Neural cell (in vitro differentiated cells): ENCODE measurements at regions not wholly inside any gene's neighbourhood (a gene's known extent, or its start where the extent isn't known, plus 50 kb on each side); places are given as distances from the start of the nearest gene placed in this dataset.

Experiments
- H2AFZ ChIP-seq: fragments of 200-600, 300-800 bp; sonication (generic), shearing (Covaris generic); 2 replicates; pipeline ENCODE4 v1.6.0; 2014; ENCODE audit warnings: low read depth, mild to moderate bottlenecking, antibody characterized with exemption, low read length, moderate library complexity
- H3F3A ChIP-seq: fragments of 200-600 bp; shearing (Covaris generic); 2 replicates; pipeline ENCODE4 v1.6.1; 2016; ENCODE audit warnings: mild to moderate bottlenecking, moderate library complexity, mixed read lengths, antibody characterized with exemption, low read length; ENCODE audit not compliant: insufficient read depth, poor library complexity, severe bottlenecking
- H3K27ac ChIP-seq: fragments of 200-600, 300-800 bp; sonication (generic), shearing (Covaris generic); 2 replicates; pipeline ENCODE4 v1.5.1; 2014; ENCODE audit warnings: mild to moderate bottlenecking, low read length, moderate library complexity
- H3K27me3 ChIP-seq: fragments of 300-800, 200-600 bp; sonication (generic), shearing (Covaris generic); 2 replicates; pipeline ENCODE4 v1.6.0; 2014; ENCODE audit warnings: mild to moderate bottlenecking, low read depth, low read length, moderate library complexity; ENCODE audit not compliant: insufficient read depth
- H3K36me3 ChIP-seq: fragments of 300-800, 200-600 bp; sonication (generic), shearing (Covaris generic); 2 replicates; pipeline ENCODE4 v1.5.1; 2014; ENCODE audit warnings: mild to moderate bottlenecking, antibody characterized with exemption, low read length, moderate library complexity; ENCODE audit not compliant: insufficient read depth
- H3K4me2 ChIP-seq: fragments of 300-800, 200-600 bp; sonication (generic), shearing (Covaris generic); 2 replicates; pipeline ENCODE4 v1.6.0; 2014; ENCODE audit warnings: mild to moderate bottlenecking, low read length
- H3K4me3 ChIP-seq: fragments of 300-800, 200-600 bp; sonication (generic), shearing (Covaris generic); 2 replicates; pipeline ENCODE4 v1.5.1; 2014; ENCODE audit warnings: mild to moderate bottlenecking, low read length, moderate library complexity
- H3K79me2 ChIP-seq: fragments of 200-600 bp; shearing (Covaris generic); replicated peaks from 2 replicates; pipeline ENCODE4 v1.6.0; 2014; ENCODE audit warnings: mild to moderate bottlenecking, low read length, moderate library complexity; ENCODE audit not compliant: insufficient read depth
- H3K9ac ChIP-seq: fragments of 300-800, 200-600 bp; sonication (generic), shearing (Covaris generic); 2 replicates; pipeline ENCODE4 v1.6.1; 2016; ENCODE audit warnings: mild to moderate bottlenecking, low read length, mixed read lengths
- H3K9me2 ChIP-seq: fragments of 200-600 bp; shearing (Covaris generic); 2 replicates; pipeline ENCODE4 v1.6.1; 2016; ENCODE audit warnings: mild to moderate bottlenecking, low read length, mixed read lengths; ENCODE audit not compliant: insufficient read depth
- H3K9me3 ChIP-seq: fragments of 200-600, 300-800 bp; sonication (generic), shearing (Covaris generic); 2 replicates; pipeline ENCODE4 v1.6.1; 2016; ENCODE audit warnings: mild to moderate bottlenecking, mixed run types, low read length, moderate library complexity, mixed read lengths
- H4K20me1 ChIP-seq: fragments of 200-600 bp; shearing (Covaris generic); 2 replicates; pipeline ENCODE4 v1.6.1; 2016; ENCODE audit warnings: mild to moderate bottlenecking, mixed run types; ENCODE audit not compliant: insufficient read depth
- EP300 ChIP-seq: fragments of 450-650 bp; conservative IDR thresholded peaks from 2 replicates; pipeline ENCODE4 v1.6.1; 2014; ENCODE audit warnings: antibody characterized with exemption, mild to moderate bottlenecking, moderate library complexity; ENCODE audit not compliant: poor library complexity, severe bottlenecking
- EZH2 ChIP-seq: fragments of 200-600, 300-800 bp; shearing (Covaris generic), sonication (generic); IDR thresholded peaks from 2 replicates; pipeline ENCODE4 v1.6.1; 2014; ENCODE audit warnings: antibody characterized with exemption, low read length, borderline replicate concordance, mild to moderate bottlenecking; ENCODE audit not compliant: insufficient read depth, poor library complexity, severe bottlenecking
- MXI1 ChIP-seq: fragments of 450-650 bp; conservative IDR thresholded peaks from 2 replicates; pipeline ENCODE4 v1.6.1; 2014; ENCODE audit warnings: antibody characterized with exemption, mild to moderate bottlenecking; ENCODE audit not compliant: poor library complexity, severe bottlenecking
- POLR2AphosphoS5 ChIP-seq: IDR thresholded peaks from 2 replicates; pipeline ENCODE4 v1.6.1; 2012
- RAD21 ChIP-seq: fragments of 450-650 bp; conservative IDR thresholded peaks from 2 replicates; pipeline ENCODE4 v1.6.1; 2014; ENCODE audit warnings: antibody characterized with exemption, mild to moderate bottlenecking, moderate library complexity
- SMC3 ChIP-seq: fragments of 450-650 bp; conservative IDR thresholded peaks from 2 replicates; pipeline ENCODE4 v1.6.1; 2014; ENCODE audit warnings: antibody characterized with exemption, mild to moderate bottlenecking, moderate library complexity; ENCODE audit not compliant: poor library complexity
- TAF1 ChIP-seq: IDR thresholded peaks from 2 replicates; pipeline ENCODE4 v1.6.1; 2012; ENCODE audit warnings: low read depth
- TF ChIP-seq, protein P1 (sequence below): fragments of 450-650 bp; IDR thresholded peaks from 2 replicates; pipeline ENCODE4 v1.5.1; 2014; ENCODE audit warnings: antibody characterized with exemption, mild to moderate bottlenecking, moderate library complexity; ENCODE audit not compliant: poor library complexity, severe bottlenecking
- TF ChIP-seq, protein P2 (sequence below): IDR thresholded peaks from 2 replicates; pipeline ENCODE4 v1.6.1; 2012; ENCODE audit warnings: borderline replicate concordance

DNA sequence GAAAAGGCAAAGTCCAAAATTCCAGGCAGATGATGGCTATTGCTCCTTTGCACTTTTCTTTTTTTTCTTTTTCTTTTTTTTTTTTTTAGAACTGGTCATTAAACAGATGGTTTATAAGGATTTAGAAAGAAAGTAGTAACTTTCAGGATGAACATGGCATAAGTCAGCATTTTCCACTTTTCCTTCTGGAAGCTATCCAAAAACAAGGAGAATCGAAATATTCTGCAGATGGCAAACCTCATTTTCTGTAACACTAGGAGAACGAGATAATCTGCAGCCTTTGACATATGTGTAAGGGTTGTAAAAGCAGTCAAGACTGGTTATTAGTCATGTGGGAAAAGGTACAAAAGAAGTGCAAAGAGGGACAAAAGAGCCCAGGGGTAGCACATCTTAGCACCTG, 69.1 kb upstream of the PUM3 start:
- Histone ChIP-seq H3K9ac (no peak overlapping the region), H3K4me3 (no peak overlapping the region), H3K9me3 (no peaks in the 10 kb centered on the region), H3K27ac (no peak overlapping the region), H3K4me2 (no peak overlapping the region), H3K27me3 (no peaks in the 10 kb centered on the region), H3K36me3 (no peaks in the 10 kb centered on the region), H3F3A (no peaks in the 10 kb centered on the region), H3K79me2 (no peaks in the 10 kb centered on the region), H4K20me1 (no peaks in the 10 kb centered on the region), H2AFZ (no peak overlapping the region), H3K9me2 (no peaks in the 10 kb centered on the region)
- TF ChIP-seq MXI1 (no peak), TAF1 (no peak), SMC3 (no peak), EZH2 (no peak), EP300 (no peak), RAD21 (no peak), POLR2AphosphoS5 (no peak)
- TF ChIP-seq, protein P1, sequence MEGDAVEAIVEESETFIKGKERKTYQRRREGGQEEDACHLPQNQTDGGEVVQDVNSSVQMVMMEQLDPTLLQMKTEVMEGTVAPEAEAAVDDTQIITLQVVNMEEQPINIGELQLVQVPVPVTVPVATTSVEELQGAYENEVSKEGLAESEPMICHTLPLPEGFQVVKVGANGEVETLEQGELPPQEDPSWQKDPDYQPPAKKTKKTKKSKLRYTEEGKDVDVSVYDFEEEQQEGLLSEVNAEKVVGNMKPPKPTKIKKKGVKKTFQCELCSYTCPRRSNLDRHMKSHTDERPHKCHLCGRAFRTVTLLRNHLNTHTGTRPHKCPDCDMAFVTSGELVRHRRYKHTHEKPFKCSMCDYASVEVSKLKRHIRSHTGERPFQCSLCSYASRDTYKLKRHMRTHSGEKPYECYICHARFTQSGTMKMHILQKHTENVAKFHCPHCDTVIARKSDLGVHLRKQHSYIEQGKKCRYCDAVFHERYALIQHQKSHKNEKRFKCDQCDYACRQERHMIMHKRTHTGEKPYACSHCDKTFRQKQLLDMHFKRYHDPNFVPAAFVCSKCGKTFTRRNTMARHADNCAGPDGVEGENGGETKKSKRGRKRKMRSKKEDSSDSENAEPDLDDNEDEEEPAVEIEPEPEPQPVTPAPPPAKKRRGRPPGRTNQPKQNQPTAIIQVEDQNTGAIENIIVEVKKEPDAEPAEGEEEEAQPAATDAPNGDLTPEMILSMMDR = no peak
- TF ChIP-seq, protein P2, sequence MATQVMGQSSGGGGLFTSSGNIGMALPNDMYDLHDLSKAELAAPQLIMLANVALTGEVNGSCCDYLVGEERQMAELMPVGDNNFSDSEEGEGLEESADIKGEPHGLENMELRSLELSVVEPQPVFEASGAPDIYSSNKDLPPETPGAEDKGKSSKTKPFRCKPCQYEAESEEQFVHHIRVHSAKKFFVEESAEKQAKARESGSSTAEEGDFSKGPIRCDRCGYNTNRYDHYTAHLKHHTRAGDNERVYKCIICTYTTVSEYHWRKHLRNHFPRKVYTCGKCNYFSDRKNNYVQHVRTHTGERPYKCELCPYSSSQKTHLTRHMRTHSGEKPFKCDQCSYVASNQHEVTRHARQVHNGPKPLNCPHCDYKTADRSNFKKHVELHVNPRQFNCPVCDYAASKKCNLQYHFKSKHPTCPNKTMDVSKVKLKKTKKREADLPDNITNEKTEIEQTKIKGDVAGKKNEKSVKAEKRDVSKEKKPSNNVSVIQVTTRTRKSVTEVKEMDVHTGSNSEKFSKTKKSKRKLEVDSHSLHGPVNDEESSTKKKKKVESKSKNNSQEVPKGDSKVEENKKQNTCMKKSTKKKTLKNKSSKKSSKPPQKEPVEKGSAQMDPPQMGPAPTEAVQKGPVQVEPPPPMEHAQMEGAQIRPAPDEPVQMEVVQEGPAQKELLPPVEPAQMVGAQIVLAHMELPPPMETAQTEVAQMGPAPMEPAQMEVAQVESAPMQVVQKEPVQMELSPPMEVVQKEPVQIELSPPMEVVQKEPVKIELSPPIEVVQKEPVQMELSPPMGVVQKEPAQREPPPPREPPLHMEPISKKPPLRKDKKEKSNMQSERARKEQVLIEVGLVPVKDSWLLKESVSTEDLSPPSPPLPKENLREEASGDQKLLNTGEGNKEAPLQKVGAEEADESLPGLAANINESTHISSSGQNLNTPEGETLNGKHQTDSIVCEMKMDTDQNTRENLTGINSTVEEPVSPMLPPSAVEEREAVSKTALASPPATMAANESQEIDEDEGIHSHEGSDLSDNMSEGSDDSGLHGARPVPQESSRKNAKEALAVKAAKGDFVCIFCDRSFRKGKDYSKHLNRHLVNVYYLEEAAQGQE = no peak

DNA sequence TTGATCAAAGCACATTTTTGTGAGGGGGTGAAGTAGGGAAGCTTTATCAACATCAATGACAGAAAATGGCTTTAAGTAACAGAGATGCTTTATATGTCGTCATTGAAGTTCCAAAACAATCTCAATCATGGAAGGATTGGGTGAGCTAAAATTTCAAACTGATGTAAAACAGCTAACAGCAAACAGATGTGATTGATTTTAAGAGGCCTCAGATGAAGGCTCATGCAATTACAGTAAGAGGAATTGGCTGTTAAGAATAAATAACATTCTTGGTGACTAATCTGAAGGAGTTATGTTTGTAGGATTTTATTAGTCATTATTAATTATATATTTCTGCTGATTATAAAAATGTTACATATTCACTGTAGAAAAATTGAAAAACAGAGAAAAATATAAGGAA, 63.5 kb upstream of the PUM3 start:
- no peaks in the 10 kb centered on the region for H3F3A ChIP-seq
- H3K36me3 ChIP-seq = no peaks in the 10 kb centered on the region
- H4K20me1 ChIP-seq = no peaks in the 10 kb centered on the region
- H3K9ac ChIP-seq = no peak overlapping the region
- no peaks in the 10 kb centered on the region for H3K79me2 ChIP-seq
- H3K27ac ChIP-seq = no peak overlapping the region
- no peak overlapping the region for H3K4me2 ChIP-seq
- H3K9me2 ChIP-seq = no peaks in the 10 kb centered on the region
- no peaks in the 10 kb centered on the region for H3K27me3 ChIP-seq
- no peak overlapping the region for H3K4me3 ChIP-seq
- H2AFZ ChIP-seq = no peak overlapping the region
- TF ChIP-seq POLR2AphosphoS5 (no peak), SMC3 (no peak), EZH2 (no peak), EP300 (no peak)
- no peaks in the 10 kb centered on the region for H3K9me3 ChIP-seq
